K562 (cell line): ENCODE measurements at regions not wholly inside any gene's neighbourhood (a gene's known extent, or its start where the extent isn't known, plus 50 kb on each side); places are given as distances from the start of the nearest gene placed in this dataset.
A peak's percentile ranks its signal among the peaks of the same experiment; 100 is the strongest.

Experiments
- ATAC-seq: fragments of 200-7000 bp; cut with Tn5 transposase; 3 replicates; pipeline ENCODE4 v1.9.1; 2020; ENCODE audit warnings: moderate library complexity
- BruUV-seq: library from RNA; stranded (reverse); fragments of 400-500 nt; replicated peaks from 2 replicates; lab custom pipeline; 2021; lab: Mats Ljungman, UMichigan
- CTCF ChIA-PET: fragments of 300-600 bp; formaldehyde crosslinking; extraction: SDS; loops from one replicate; lab custom pipeline; 2021; ENCODE audit warnings: low intra/inter-chr PET ratio; lab: Yijun Ruan, JAX
- POLR2A ChIA-PET: fragments of 300-600, 350-650 bp; sonication (Branson Sonifier 250); formaldehyde crosslinking; extraction: SDS; loops from one replicate; lab custom pipeline; 2021; ENCODE audit warnings: antibody characterized with exemption, inconsistent platforms; lab: Yijun Ruan, JAX
- DNase-seq, 4 experiments: peaks; one replicate each; pipeline versions ENCODE4 v3.0.0 to v3.0.0-alpha.2; 2011 to 2018; ENCODE audit warnings: low spot score in 3 of 4, mixed read lengths in 3 of 4; ENCODE audit errors: extremely low read depth in 1 of 4
- FAIRE-seq: peaks from 2 replicates; lab custom pipeline; 2011; peaks lifted over from hg19 to GRCh38; lab: Jason Lieb, UNC
- H2AFZ ChIP-seq: 2 replicates; pipeline ENCODE4 v1.6.0; 2011; ENCODE audit warnings: low read depth, low read length, control low read depth, inconsistent platforms
- H3K27ac ChIP-seq: fragments of 200-600 bp; 3 replicates; pipeline ENCODE4 v1.8.0; 2011; ENCODE audit warnings: low read depth, mild to moderate bottlenecking, control low read depth, inconsistent platforms, low read length, moderate library complexity, mixed read lengths; ENCODE audit errors: extremely low read depth
- H3K27me3 ChIP-seq, 2 experiments: fragments of 300-600 bp in 1 of 2; 2 replicates in 1 of 2; 3 replicates in 1 of 2; pipeline versions ENCODE4 v1.6.0 to v1.8.0; 2011; ENCODE audit warnings: inconsistent platforms in 2 of 2, low read length in 2 of 2, mild to moderate bottlenecking in 1 of 2, mixed read lengths in 1 of 2, moderate library complexity in 1 of 2; ENCODE audit not compliant: control insufficient read depth in 2 of 2, insufficient read depth in 2 of 2
- H3K36me3 ChIP-seq: fragments of 300-600 bp; 3 replicates; pipeline ENCODE4 v1.8.0; 2011; ENCODE audit warnings: mild to moderate bottlenecking, low read length, inconsistent platforms; ENCODE audit not compliant: control insufficient read depth, insufficient read depth
- H3K4me1 ChIP-seq, 2 experiments: fragments of 200-600 bp in 1 of 2; replicated peaks in 1 of 2; 2 replicates in 1 of 2; 3 replicates in 1 of 2; pipeline versions ENCODE4 v1.5.1 to v1.8.0; 2011; ENCODE audit warnings: inconsistent platforms in 2 of 2, low read length in 2 of 2, mild to moderate bottlenecking in 1 of 2, mixed read lengths in 1 of 2, moderate library complexity in 1 of 2; ENCODE audit not compliant: control insufficient read depth in 2 of 2, insufficient read depth in 2 of 2
- H3K4me2 ChIP-seq: 2 replicates; pipeline ENCODE4 v1.6.1; 2011; ENCODE audit warnings: low read length, control low read depth, inconsistent platforms, mixed read lengths; ENCODE audit not compliant: insufficient read depth
- H3K4me3 ChIP-seq: fragments of 200-600 bp; sonication (generic), shearing (Covaris generic); 2 replicates; pipeline ENCODE4 v1.5.1; 2016; ENCODE audit warnings: control low read depth, inconsistent platforms
- H3K79me2 ChIP-seq: fragments of 200-600 bp; 3 replicates; pipeline ENCODE4 v1.8.0; 2011; ENCODE audit warnings: low read length, inconsistent platforms; ENCODE audit not compliant: control insufficient read depth, insufficient read depth
- H3K9ac ChIP-seq, 2 experiments: 2 replicates each; pipeline versions ENCODE4 v1.6.0 to v1.6.1; 2011; ENCODE audit warnings: low read depth in 2 of 2, low read length in 2 of 2, control low read depth in 1 of 2, inconsistent platforms in 1 of 2, mild to moderate bottlenecking in 1 of 2, mixed read lengths in 1 of 2; ENCODE audit not compliant: insufficient read depth in 1 of 2
- H3K9me1 ChIP-seq: one replicate; pipeline ENCODE4 v1.6.0; 2011; ENCODE audit warnings: inconsistent platforms, mild to moderate bottlenecking, low read length, moderate library complexity; ENCODE audit not compliant: control insufficient read depth, insufficient read depth
- H3K9me3 ChIP-seq: replicated peaks from 2 replicates; pipeline ENCODE4 v1.5.1; 2011; ENCODE audit warnings: low read depth, low read length, inconsistent platforms; ENCODE audit not compliant: control insufficient read depth, insufficient read depth
- H4K20me1 ChIP-seq: replicated peaks from 2 replicates; pipeline ENCODE4 v1.6.1; 2011; ENCODE audit warnings: low read length, inconsistent platforms, mixed read lengths; ENCODE audit not compliant: control insufficient read depth, insufficient read depth
- ATF7 ChIP-seq: fragments of 450-650 bp; IDR thresholded peaks from 2 replicates; pipeline ENCODE4 v1.7.1; 2014; ENCODE audit warnings: mild to moderate bottlenecking, moderate library complexity
- C11orf30 ChIP-seq: fragments of 450-650 bp; IDR thresholded peaks from 2 replicates; pipeline ENCODE4 v1.6.1; 2016; ENCODE audit warnings: low read depth, mild to moderate bottlenecking
- HNRNPUL1 ChIP-seq: fragments of 200-400 bp; formaldehyde crosslinking; IDR thresholded peaks from 2 replicates; pipeline ENCODE4 v1.6.1; 2017; ENCODE audit warnings: low read length
- MAFF ChIP-seq: IDR thresholded peaks from 2 replicates; pipeline ENCODE4 v1.6.1; 2012; ENCODE audit warnings: low read length, improper control_type of control experiment
- MAFK ChIP-seq: IDR thresholded peaks from 2 replicates; pipeline ENCODE4 v1.6.1; 2011; ENCODE audit warnings: low read length, improper control_type of control experiment
- MEIS2 ChIP-seq: fragments of 450-650 bp; IDR thresholded peaks from 2 replicates; pipeline ENCODE4 v1.6.1; 2014; ENCODE audit warnings: mild to moderate bottlenecking; ENCODE audit not compliant: partially characterized antibody
- NFXL1 ChIP-seq: fragments of 450-650 bp; formaldehyde crosslinking; IDR thresholded peaks from 2 replicates; pipeline ENCODE4 v1.4.0; 2021; ENCODE audit warnings: mild to moderate bottlenecking
- RBM22 ChIP-seq: fragments of 200-400 bp; formaldehyde crosslinking; IDR thresholded peaks from 2 replicates; pipeline ENCODE4 v1.6.1; 2018; ENCODE audit warnings: low read length, low read depth; ENCODE audit not compliant: poor library complexity, severe bottlenecking
- SRF ChIP-seq, 2 experiments: fragments of 250-450, 450-650 bp in 1 of 2; sonication (Bioruptor Pico) in 1 of 2; sonication (generic) in 1 of 2; formaldehyde crosslinking; IDR thresholded peaks; 2 replicates each; pipeline versions ENCODE4 v1.5.0 to v1.5.1; 2020 to 2022; ENCODE audit warnings: mild to moderate bottlenecking in 1 of 2, missing genetic modification reagents in 1 of 2
- STAT5B ChIP-seq: fragments of 250-450 bp; sonication (Bioruptor Pico); IDR thresholded peaks from 2 replicates; pipeline ENCODE4 v1.8.0; 2021; ENCODE audit warnings: mild to moderate bottlenecking, inconsistent platforms
- ZNF263 ChIP-seq: sonication (generic); formaldehyde crosslinking; IDR thresholded peaks from 2 replicates; pipeline ENCODE4 v1.8.0; 2022; ENCODE audit warnings: mild to moderate bottlenecking, missing genetic modification reagents, borderline replicate concordance
- WGBS: fragments of 100-300 bp; shearing (Covaris generic); methylation state at CpG from one replicate; pipeline ENCODE4 v1.1.6; 2016; ENCODE audit warnings: low coverage, mixed read lengths; ENCODE audit not compliant: insufficient coverage; ENCODE audit errors: missing lambda C conversion rate; 5-methylcytosine and 5-hydroxymethylcytosine counted together
- in situ Hi-C: fragments of 300-500 bp; cut with MboI; formaldehyde crosslinking; loops from 4 replicates; pipeline ENCODE4 v1.15.0; 2018; ENCODE audit warnings: inconsistent platforms, mixed read lengths
- intact Hi-C: fragments of 100-400 bp; cut with micrococcal nuclease; formaldehyde crosslinking; loops from 2 replicates; pipeline ENCODE4 v1.14.2; 2022
- TF ChIP-seq, protein P1 (sequence below): fragments of 450-650 bp; IDR thresholded peaks from 2 replicates; pipeline ENCODE4 v1.7.0; 2016; ENCODE audit warnings: borderline replicate concordance
- TF ChIP-seq, protein P2 (sequence below), 2 experiments: fragments of 450-650 bp; conservative IDR thresholded peaks; 2 replicates each; pipeline ENCODE4 v1.6.1; 2017; ENCODE audit warnings: mild to moderate bottlenecking in 2 of 2, moderate library complexity in 2 of 2

DNA sequence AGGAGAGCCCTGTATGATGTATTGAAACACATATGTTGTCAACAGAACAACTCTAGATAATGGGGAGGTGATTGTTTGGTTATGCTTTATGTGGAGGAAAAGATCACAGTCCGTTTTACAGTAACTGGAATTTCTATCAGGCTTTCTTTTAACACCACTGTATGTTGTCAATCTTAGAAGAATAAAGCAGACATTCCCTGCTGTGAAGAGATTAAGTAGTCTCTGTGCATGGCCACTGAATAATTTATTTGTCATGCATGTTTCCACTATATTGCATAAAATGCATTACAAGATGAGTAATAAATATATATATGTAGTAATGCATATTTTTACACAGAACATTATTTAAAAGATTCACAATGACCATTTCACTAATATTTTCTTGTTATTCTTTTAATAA lies 440.0 kb downstream of the ANKRD7 start (continued):
- TF ChIP-seq NFXL1 (no peak), SRF (CRISPR knock-in tag; IDR thresholded peaks at IDR 0.05) (no peak)

DNA sequence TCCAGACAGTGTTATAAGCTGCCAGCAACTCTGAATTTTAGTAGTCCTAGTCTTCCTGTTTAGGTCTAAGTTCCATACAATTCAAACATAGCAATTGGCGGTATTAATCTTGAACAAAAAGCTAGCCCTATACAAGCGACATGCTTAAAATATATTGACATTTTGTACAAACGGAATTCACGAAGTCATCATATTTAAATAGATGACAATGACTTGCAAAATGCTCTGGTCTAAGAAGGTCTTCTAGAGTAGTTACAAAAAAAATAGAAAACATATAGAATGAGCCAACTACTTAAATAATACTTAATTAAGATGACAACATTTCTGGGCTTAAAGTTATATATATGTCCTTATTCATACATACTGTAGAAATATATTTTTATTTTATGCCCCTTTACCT lies 446.6 kb downstream of the ANKRD7 start:
- Histone ChIP-seq H3K27ac (no peak overlapping the region), H3K4me1 (no peaks in the 10 kb centered on the region), H3K79me2 (no peaks in the 10 kb centered on the region), H3K4me2 (no peak overlapping the region), H2AFZ (no peak overlapping the region), H3K9me1 (no peaks in the 10 kb centered on the region), H3K36me3 (no peaks in the 10 kb centered on the region), H4K20me1 (no peaks in the 10 kb centered on the region), H3K4me3 (no peak overlapping the region), H3K27me3 (no peaks in the 10 kb centered on the region), H3K9me3 (no peaks in the 10 kb centered on the region; the same call in 1 of the 2 replicates), H3K9ac (no peak overlapping the region)
- POLR2A ChIA-PET, result no interaction called here
- no TSS peak for BruUV-seq
- in situ Hi-C loops, result no loop called here
- FAIRE-seq, result no peak
- intact Hi-C loops, result no loop called here
- WGBS, result 2% methylated on average over 4 of the region's 4 CpGs
- no peak for ATAC-seq
- DNase-seq, result no peak
- CTCF ChIA-PET, result no interaction called here
- TF ChIP-seq STAT5B (CRISPR knock-in tag), result no peak
- TF ChIP-seq HNRNPUL1, result no peak
- TF ChIP-seq ZNF263 (CRISPR knock-in tag), result no peak
- peak; percentile 82 for TF ChIP-seq C11orf30
- peak; percentile 37; the same call in 1 of the 2 replicates for TF ChIP-seq MAFK
- peak; percentile 43; the same call in 1 of the 2 replicates for TF ChIP-seq MAFF
- TF ChIP-seq MEIS2, result no peak
- TF ChIP-seq RBM22, result no peak
- TF ChIP-seq, protein P1, sequence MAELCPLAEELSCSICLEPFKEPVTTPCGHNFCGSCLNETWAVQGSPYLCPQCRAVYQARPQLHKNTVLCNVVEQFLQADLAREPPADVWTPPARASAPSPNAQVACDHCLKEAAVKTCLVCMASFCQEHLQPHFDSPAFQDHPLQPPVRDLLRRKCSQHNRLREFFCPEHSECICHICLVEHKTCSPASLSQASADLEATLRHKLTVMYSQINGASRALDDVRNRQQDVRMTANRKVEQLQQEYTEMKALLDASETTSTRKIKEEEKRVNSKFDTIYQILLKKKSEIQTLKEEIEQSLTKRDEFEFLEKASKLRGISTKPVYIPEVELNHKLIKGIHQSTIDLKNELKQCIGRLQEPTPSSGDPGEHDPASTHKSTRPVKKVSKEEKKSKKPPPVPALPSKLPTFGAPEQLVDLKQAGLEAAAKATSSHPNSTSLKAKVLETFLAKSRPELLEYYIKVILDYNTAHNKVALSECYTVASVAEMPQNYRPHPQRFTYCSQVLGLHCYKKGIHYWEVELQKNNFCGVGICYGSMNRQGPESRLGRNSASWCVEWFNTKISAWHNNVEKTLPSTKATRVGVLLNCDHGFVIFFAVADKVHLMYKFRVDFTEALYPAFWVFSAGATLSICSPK, result no peak
- no peak for TF ChIP-seq ATF7
- TF ChIP-seq, protein P2, sequence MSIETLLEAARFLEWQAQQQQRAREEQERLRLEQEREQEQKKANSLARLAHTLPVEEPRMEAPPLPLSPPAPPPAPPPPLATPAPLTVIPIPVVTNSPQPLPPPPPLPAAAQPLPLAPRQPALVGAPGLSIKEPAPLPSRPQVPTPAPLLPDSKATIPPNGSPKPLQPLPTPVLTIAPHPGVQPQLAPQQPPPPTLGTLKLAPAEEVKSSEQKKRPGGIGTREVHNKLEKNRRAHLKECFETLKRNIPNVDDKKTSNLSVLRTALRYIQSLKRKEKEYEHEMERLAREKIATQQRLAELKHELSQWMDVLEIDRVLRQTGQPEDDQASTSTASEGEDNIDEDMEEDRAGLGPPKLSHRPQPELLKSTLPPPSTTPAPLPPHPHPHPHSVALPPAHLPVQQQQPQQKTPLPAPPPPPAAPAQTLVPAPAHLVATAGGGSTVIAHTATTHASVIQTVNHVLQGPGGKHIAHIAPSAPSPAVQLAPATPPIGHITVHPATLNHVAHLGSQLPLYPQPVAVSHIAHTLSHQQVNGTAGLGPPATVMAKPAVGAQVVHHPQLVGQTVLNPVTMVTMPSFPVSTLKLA (conservative IDR thresholded peaks at IDR 0.05), result no peak
